ENCODE measurements at regions not wholly inside any gene's neighbourhood (a gene's known extent, or its start where the extent isn't known, plus 50 kb on each side); places are given as distances from the start of the nearest gene placed in this dataset.
"Not testable (repeated sequence)": the region's sequence is repeated elsewhere in the genome, so short reads cannot be mapped to it uniquely, and the experiment has no call there.

- FAIRE-seq = no peak
Observed at GRCh38 chrX:3550871-3551270, 162.6 kb downstream of the PRKX start.

GRCh38 chrX:3550160-3550751 lies 163.2 kb downstream of the PRKX start:
- FAIRE-seq = no peak

- no peak for FAIRE-seq
Observed at GRCh38 chrX:3549411-3549911, 164.0 kb downstream of the PRKX start.

- FAIRE-seq = no peak
Observed at GRCh38 chrX:3548765-3549391, 164.6 kb downstream of the PRKX start.

GRCh38 chrX:3545901-3546300 lies 167.5 kb downstream of the PRKX start:
- FAIRE-seq = no peak

GRCh38 chrX:3541336-3541735 lies 172.1 kb downstream of the PRKX start:
- FAIRE-seq = no peak

- no peak for FAIRE-seq
Observed at GRCh38 chrX:3540105-3540504, 173.3 kb downstream of the PRKX start.

- FAIRE-seq = no peak
Observed at GRCh38 chrX:3532581-3533085, 180.8 kb downstream of the PRKX start.

GRCh38 chrX:3531435-3531834 lies 182.0 kb downstream of the PRKX start:
- peak; percentile 75 for FAIRE-seq

- no peak for FAIRE-seq
Observed at GRCh38 chrX:3529466-3530010, 183.1 kb upstream of the MXRA5 start.

- FAIRE-seq = no peak
Observed at GRCh38 chrX:3527811-3528210, 181.4 kb upstream of the MXRA5 start.

- no peak for FAIRE-seq
Observed at GRCh38 chrX:3527166-3527565, 180.7 kb upstream of the MXRA5 start.

GRCh38 chrX:3526731-3527130 lies 180.3 kb upstream of the MXRA5 start:
- FAIRE-seq = no peak

GRCh38 chrX:3526071-3526470 lies 179.6 kb upstream of the MXRA5 start:
- FAIRE-seq = no peak

GRCh38 chrX:3522101-3522650 lies 175.7 kb upstream of the MXRA5 start:
- peak; percentile 18 for FAIRE-seq

GRCh38 chrX:3521396-3521795 lies 174.9 kb upstream of the MXRA5 start:
- no peak for FAIRE-seq

GRCh38 chrX:3520982-3521381 lies 174.5 kb upstream of the MXRA5 start:
- no peak for FAIRE-seq

GRCh38 chrX:3520458-3520857 lies 174.0 kb upstream of the MXRA5 start:
- no peak for FAIRE-seq

- not testable (repeated sequence) for FAIRE-seq
Observed at GRCh38 chrX:3519384-3519783, 172.9 kb upstream of the MXRA5 start.

GRCh38 chrX:3518870-3519269 lies 172.4 kb upstream of the MXRA5 start:
- no peak for FAIRE-seq

GRCh38 chrX:3516051-3516541 lies 169.6 kb upstream of the MXRA5 start:
- FAIRE-seq = no peak

GRCh38 chrX:3514996-3515395 lies 168.5 kb upstream of the MXRA5 start:
- FAIRE-seq = no peak

- FAIRE-seq = not testable (repeated sequence)
Observed at GRCh38 chrX:3512150-3512549, 165.7 kb upstream of the MXRA5 start.

GRCh38 chrX:3509934-3510333 lies 163.5 kb upstream of the MXRA5 start:
- no peak for FAIRE-seq
